ENCODE measurements at regions not wholly inside any gene's neighbourhood (a gene's known extent, or its start where the extent isn't known, plus 50 kb on each side); places are given as distances from the start of the nearest gene placed in this dataset.
"Not testable (repeated sequence)": the region's sequence is repeated elsewhere in the genome, so short reads cannot be mapped to it uniquely, and the experiment has no call there.

GRCh38 chr5:177929618-177930017 is 66.4 kb downstream of the PROP1 start:
- not testable (repeated sequence) for H2BK5ac ChIP-seq (ENCODE audit: low read length); H3K4me1 ChIP-seq (ENCODE audit: control insufficient read depth, low read depth, low read length); H3K9ac ChIP-seq (ENCODE audit: low read length); H4K8ac ChIP-seq (ENCODE audit: low read depth, low read length); H3K18ac ChIP-seq (ENCODE audit: low read length); H3K4me2 ChIP-seq (ENCODE audit: low read length); H3K27me3 ChIP-seq (ENCODE audit: insufficient read depth, low read length, poor library complexity); H3K36me3 ChIP-seq (ENCODE audit: control insufficient read depth, insufficient read depth, low read length); H2AK5ac ChIP-seq (ENCODE audit: low read length); H3K4me3 ChIP-seq (ENCODE audit: low read length); H3K79me2 ChIP-seq (ENCODE audit: control insufficient read depth, insufficient read depth, low read length); H4K5ac ChIP-seq (ENCODE audit: low read length); H2BK15ac ChIP-seq (replicated peaks; ENCODE audit: low read depth); H3K4ac ChIP-seq (ENCODE audit: low read depth, low read length); DNase-seq; H2BK120ac ChIP-seq (ENCODE audit: low read depth, low read length); H3K27ac ChIP-seq (ENCODE audit: low read depth, low read length); H3K23ac ChIP-seq (ENCODE audit: low read length); H3K79me1 ChIP-seq (ENCODE audit: low read length); H3K56ac ChIP-seq (ENCODE audit: low read length)
- no CpG with 5 or more reads among the region's 9 CpGs for WGBS (ENCODE audit: extremely low coverage, insufficient coverage, low lambda C conversion rate)

DNA sequence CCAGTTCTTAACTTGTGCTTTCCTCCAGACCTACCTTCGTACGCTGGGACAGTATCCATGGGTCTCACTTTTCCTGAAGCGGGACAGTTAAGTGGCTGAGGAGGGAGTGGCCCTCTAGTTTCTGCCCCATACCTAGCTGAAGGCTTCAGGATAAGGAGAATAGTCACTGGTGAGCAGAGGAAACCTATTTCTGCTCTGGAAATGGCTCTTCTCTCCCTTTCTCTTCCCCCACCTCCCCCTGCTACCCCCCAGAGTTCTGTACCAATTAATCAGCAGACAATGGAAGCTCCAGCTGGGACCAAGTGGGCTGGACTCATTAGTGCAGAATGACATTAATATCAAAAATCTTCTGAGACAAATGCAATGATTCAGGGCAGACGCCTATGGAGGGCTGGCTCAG is 68.5 kb downstream of the PROP1 start:
- not testable (repeated sequence) for H3K79me2 ChIP-seq (ENCODE audit: control insufficient read depth, insufficient read depth, low read length); H3K18ac ChIP-seq (ENCODE audit: low read length); H3K4me2 ChIP-seq (ENCODE audit: low read length); H2BK15ac ChIP-seq (replicated peaks; ENCODE audit: low read depth); H2AK5ac ChIP-seq (ENCODE audit: low read length); H3K9ac ChIP-seq (ENCODE audit: low read length); H3K27ac ChIP-seq (ENCODE audit: low read depth, low read length); H3K23ac ChIP-seq (ENCODE audit: low read length); H4K8ac ChIP-seq (ENCODE audit: low read depth, low read length); H3K27me3 ChIP-seq (ENCODE audit: insufficient read depth, low read length, poor library complexity); H3K56ac ChIP-seq (ENCODE audit: low read length); H3K4me1 ChIP-seq (ENCODE audit: control insufficient read depth, low read depth, low read length); H3K4ac ChIP-seq (ENCODE audit: low read depth, low read length); DNase-seq; H2BK120ac ChIP-seq (ENCODE audit: low read depth, low read length); H3K36me3 ChIP-seq (ENCODE audit: control insufficient read depth, insufficient read depth, low read length); H4K5ac ChIP-seq (ENCODE audit: low read length); H3K4me3 ChIP-seq (ENCODE audit: low read length); H2BK5ac ChIP-seq (ENCODE audit: low read length); H3K79me1 ChIP-seq (ENCODE audit: low read length)
- WGBS (ENCODE audit: extremely low coverage, insufficient coverage, low lambda C conversion rate) = no CpG with 5 or more reads among the region's 4 CpGs

DNA sequence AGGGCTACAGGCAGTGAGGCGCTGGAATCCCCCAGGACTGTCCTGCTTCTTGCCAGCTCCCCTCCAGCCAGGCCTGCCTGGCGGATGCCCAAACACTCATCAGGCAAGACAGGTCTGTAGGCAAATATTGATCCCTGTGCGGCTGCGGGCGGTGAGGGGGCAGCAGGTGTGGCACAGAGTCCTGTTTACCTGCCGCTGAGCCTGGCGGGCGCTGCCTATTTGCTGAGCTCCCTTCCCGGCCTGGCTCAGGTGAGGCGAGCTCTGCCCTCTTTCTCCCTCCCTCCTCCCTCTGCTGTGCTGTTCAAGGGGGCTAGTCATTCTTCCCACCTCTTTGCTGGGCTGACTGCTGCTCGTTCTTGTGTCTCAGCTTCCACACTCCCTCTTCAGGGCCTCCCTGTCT is 71.5 kb downstream of the PROP1 start:
- not testable (repeated sequence) for H4K5ac ChIP-seq (ENCODE audit: low read length); H2BK5ac ChIP-seq (ENCODE audit: low read length); H2AK5ac ChIP-seq (ENCODE audit: low read length); H3K27ac ChIP-seq (ENCODE audit: low read depth, low read length); DNase-seq; H2BK15ac ChIP-seq (replicated peaks; ENCODE audit: low read depth); H3K4me3 ChIP-seq (ENCODE audit: low read length); H3K79me1 ChIP-seq (ENCODE audit: low read length); H3K4me2 ChIP-seq (ENCODE audit: low read length); H3K79me2 ChIP-seq (ENCODE audit: control insufficient read depth, insufficient read depth, low read length); H4K8ac ChIP-seq (ENCODE audit: low read depth, low read length); H3K23ac ChIP-seq (ENCODE audit: low read length); H2BK120ac ChIP-seq (ENCODE audit: low read depth, low read length); H3K18ac ChIP-seq (ENCODE audit: low read length); H3K27me3 ChIP-seq (ENCODE audit: insufficient read depth, low read length, poor library complexity); H3K4me1 ChIP-seq (ENCODE audit: control insufficient read depth, low read depth, low read length); H3K4ac ChIP-seq (ENCODE audit: low read depth, low read length); H3K36me3 ChIP-seq (ENCODE audit: control insufficient read depth, insufficient read depth, low read length); H3K56ac ChIP-seq (ENCODE audit: low read length); H3K9ac ChIP-seq (ENCODE audit: low read length)
- no CpG with 5 or more reads among the region's 11 CpGs for WGBS (ENCODE audit: extremely low coverage, insufficient coverage, low lambda C conversion rate)

DNA sequence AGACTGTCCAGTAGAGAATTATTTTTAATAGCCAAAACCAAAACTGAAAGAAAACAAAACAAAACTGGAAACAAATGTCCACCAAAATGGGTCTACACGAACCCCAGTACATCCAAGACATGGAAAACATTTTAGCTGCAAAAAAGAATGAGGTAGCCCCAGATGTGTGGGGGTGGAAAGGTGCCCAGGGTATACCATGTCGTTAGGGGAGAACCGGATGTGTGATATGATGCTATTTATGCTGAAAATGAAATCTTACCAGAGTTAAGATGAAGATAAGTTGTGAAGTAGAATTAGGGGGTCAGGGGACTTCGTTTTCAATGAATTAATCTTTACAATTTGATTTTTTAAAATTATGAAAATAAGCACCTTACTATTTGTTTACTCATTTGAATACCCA is 72.2 kb downstream of the PROP1 start:
- not testable (repeated sequence) for DNase-seq; H3K36me3 ChIP-seq (ENCODE audit: control insufficient read depth, insufficient read depth, low read length); H4K8ac ChIP-seq (ENCODE audit: low read depth, low read length); H2BK120ac ChIP-seq (ENCODE audit: low read depth, low read length); H2AK5ac ChIP-seq (ENCODE audit: low read length); H3K4ac ChIP-seq (ENCODE audit: low read depth, low read length); H2BK5ac ChIP-seq (ENCODE audit: low read length); H3K4me3 ChIP-seq (ENCODE audit: low read length); H3K4me1 ChIP-seq (ENCODE audit: control insufficient read depth, low read depth, low read length); H3K79me1 ChIP-seq (ENCODE audit: low read length); H3K27ac ChIP-seq (ENCODE audit: low read depth, low read length); H3K18ac ChIP-seq (ENCODE audit: low read length); H3K27me3 ChIP-seq (ENCODE audit: insufficient read depth, low read length, poor library complexity); H3K56ac ChIP-seq (ENCODE audit: low read length); H3K23ac ChIP-seq (ENCODE audit: low read length); H2BK15ac ChIP-seq (replicated peaks; ENCODE audit: low read depth); H3K4me2 ChIP-seq (ENCODE audit: low read length); H3K9ac ChIP-seq (ENCODE audit: low read length); H3K79me2 ChIP-seq (ENCODE audit: control insufficient read depth, insufficient read depth, low read length); H4K5ac ChIP-seq (ENCODE audit: low read length)
- no CpG with 5 or more reads among the region's 4 CpGs for whole genome bisulfite sequencing (ENCODE audit: extremely low coverage, insufficient coverage, low lambda C conversion rate)

DNA sequence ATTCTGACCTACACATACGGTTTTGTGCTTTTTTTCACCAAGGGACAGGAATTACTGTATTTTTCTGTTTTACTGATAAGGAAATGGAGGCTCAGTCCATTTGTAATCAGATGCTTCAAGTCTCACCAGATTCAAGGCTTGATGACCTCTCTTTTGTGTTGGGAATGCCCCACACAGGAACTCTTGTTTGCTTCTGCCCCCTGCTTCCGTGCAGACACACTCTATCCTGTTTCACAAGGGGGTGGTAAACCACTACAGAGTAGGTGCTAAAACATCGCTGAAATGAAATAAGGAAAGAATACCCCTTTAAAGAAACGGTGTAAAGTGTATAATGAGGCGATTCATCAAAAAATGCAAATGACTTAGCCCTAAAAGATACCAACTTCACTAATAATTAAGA is 72.9 kb downstream of the PROP1 start:
- H4K5ac ChIP-seq (ENCODE audit: low read length); H3K4me2 ChIP-seq (ENCODE audit: low read length); H3K9ac ChIP-seq (ENCODE audit: low read length); H3K79me1 ChIP-seq (ENCODE audit: low read length); H2AK5ac ChIP-seq (ENCODE audit: low read length); H2BK15ac ChIP-seq (replicated peaks; ENCODE audit: low read depth); H3K27me3 ChIP-seq (ENCODE audit: insufficient read depth, low read length, poor library complexity); H4K8ac ChIP-seq (ENCODE audit: low read depth, low read length); H3K4ac ChIP-seq (ENCODE audit: low read depth, low read length); H3K18ac ChIP-seq (ENCODE audit: low read length); DNase-seq; H3K4me3 ChIP-seq (ENCODE audit: low read length); H3K56ac ChIP-seq (ENCODE audit: low read length); H3K23ac ChIP-seq (ENCODE audit: low read length); H3K27ac ChIP-seq (ENCODE audit: low read depth, low read length); H3K79me2 ChIP-seq (ENCODE audit: control insufficient read depth, insufficient read depth, low read length); H3K4me1 ChIP-seq (ENCODE audit: control insufficient read depth, low read depth, low read length); H2BK120ac ChIP-seq (ENCODE audit: low read depth, low read length); H3K36me3 ChIP-seq (ENCODE audit: control insufficient read depth, insufficient read depth, low read length); H2BK5ac ChIP-seq (ENCODE audit: low read length): not testable (repeated sequence)
- WGBS (ENCODE audit: extremely low coverage, insufficient coverage, low lambda C conversion rate) = no CpG with 5 or more reads among the region's 5 CpGs

- H2AK5ac ChIP-seq (ENCODE audit: low read length); H3K4me3 ChIP-seq (ENCODE audit: low read length); H3K4ac ChIP-seq (ENCODE audit: low read depth, low read length); H3K23ac ChIP-seq (ENCODE audit: low read length); H3K18ac ChIP-seq (ENCODE audit: low read length); H3K79me2 ChIP-seq (ENCODE audit: control insufficient read depth, insufficient read depth, low read length); DNase-seq; H3K79me1 ChIP-seq (ENCODE audit: low read length); H2BK15ac ChIP-seq (replicated peaks; ENCODE audit: low read depth); H2BK120ac ChIP-seq (ENCODE audit: low read depth, low read length); H3K27me3 ChIP-seq (ENCODE audit: insufficient read depth, low read length, poor library complexity); H3K27ac ChIP-seq (ENCODE audit: low read depth, low read length); H3K4me1 ChIP-seq (ENCODE audit: control insufficient read depth, low read depth, low read length); H4K5ac ChIP-seq (ENCODE audit: low read length); H2BK5ac ChIP-seq (ENCODE audit: low read length); H4K8ac ChIP-seq (ENCODE audit: low read depth, low read length); H3K4me2 ChIP-seq (ENCODE audit: low read length); H3K9ac ChIP-seq (ENCODE audit: low read length); H3K36me3 ChIP-seq (ENCODE audit: control insufficient read depth, insufficient read depth, low read length); H3K56ac ChIP-seq (ENCODE audit: low read length): not testable (repeated sequence)
- no CpG with 5 or more reads among the region's 2 CpGs for WGBS (ENCODE audit: extremely low coverage, insufficient coverage, low lambda C conversion rate)
These were observed 86.8 kb downstream of the PROP1 start for GRCh38 chr5:177909261-177909660.
